GM12878 (cell line): ENCODE measurements at regions not wholly inside any gene's neighbourhood (a gene's known extent, or its start where the extent isn't known, plus 50 kb on each side); places are given as distances from the start of the nearest gene placed in this dataset.

ENCODE experiments used
- ATAC-seq: fragments of 200-7000 bp; cut with Tn5 transposase; 3 replicates; pipeline ENCODE4 v1.9.1; 2020; ENCODE audit warnings: mild to moderate bottlenecking, moderate library complexity
- BruUV-seq: library from RNA; stranded (reverse); fragments of 400-500 nt; replicated peaks from 2 replicates; lab custom pipeline; 2021; lab: Mats Ljungman, UMichigan
- CTCF ChIA-PET: fragments of 300-600 bp; sonication (Branson Sonifier 250); formaldehyde crosslinking; extraction: SDS; loops from one replicate; lab custom pipeline; 2021; ENCODE audit warnings: inconsistent platforms; lab: Yijun Ruan, JAX
- POLR2A ChIA-PET: fragments of 350-600 bp; formaldehyde crosslinking; extraction: SDS; loops from one replicate; lab custom pipeline; 2021; ENCODE audit warnings: inconsistent platforms; lab: Charles Lee
- RAD21 ChIA-PET: fragments of 300-600 bp; sonication (Branson Sonifier 250); formaldehyde crosslinking; loops from one replicate; lab custom pipeline; 2023; ENCODE audit warnings: antibody characterized with exemption; ENCODE audit not compliant: unreplicated experiment; lab: Charles Lee
- SMC1A ChIA-PET: fragments of 300-600 bp; sonication (Branson Sonifier 250); formaldehyde crosslinking; loops from one replicate; lab custom pipeline; 2023; ENCODE audit not compliant: unreplicated experiment, uncharacterized antibody; lab: Charles Lee
- DNase-seq: peaks from one replicate; pipeline ENCODE4 v3.0.0-alpha.2; 2011; ENCODE audit warnings: low read depth, low spot score
- FAIRE-seq: peaks from 3 replicates; lab custom pipeline; 2011; peaks lifted over from hg19 to GRCh38; lab: Jason Lieb, UNC
- H2AFZ ChIP-seq: 2 replicates; pipeline ENCODE4 v1.6.0; 2011; ENCODE audit warnings: low read depth, low read length, control low read depth; ENCODE audit not compliant: control insufficient read depth
- H3K27ac ChIP-seq: 2 replicates; pipeline ENCODE4 v1.5.1; 2011; ENCODE audit warnings: control low read depth; ENCODE audit not compliant: control insufficient read depth, insufficient read depth
- H3K27me3 ChIP-seq, 2 experiments: replicated peaks in 1 of 2; 2 replicates each; pipeline versions ENCODE4 v1.6.0 to v1.6.1; 2011; ENCODE audit warnings: low read length in 1 of 2; ENCODE audit not compliant: control insufficient read depth in 2 of 2, insufficient read depth in 2 of 2
- H3K36me3 ChIP-seq, 2 experiments: 2 replicates each; pipeline ENCODE4 v1.5.1; 2011; ENCODE audit warnings: low read length in 1 of 2; ENCODE audit not compliant: control insufficient read depth in 2 of 2, insufficient read depth in 2 of 2
- H3K4me1 ChIP-seq: 2 replicates; pipeline ENCODE4 v1.6.1; 2011; ENCODE audit warnings: mild to moderate bottlenecking, low read length, moderate library complexity, mixed read lengths; ENCODE audit not compliant: control insufficient read depth, insufficient read depth
- H3K4me2 ChIP-seq: 2 replicates; pipeline ENCODE4 v1.6.0; 2011; ENCODE audit warnings: control low read depth; ENCODE audit not compliant: control insufficient read depth, insufficient read depth
- H3K4me3 ChIP-seq: fragments of 200-600 bp; sonication (generic); 2 replicates; pipeline ENCODE4 v1.5.1; 2016
- H3K79me2 ChIP-seq: 2 replicates; pipeline ENCODE4 v1.6.0; 2011; ENCODE audit warnings: low read length; ENCODE audit not compliant: control insufficient read depth, insufficient read depth
- H3K9ac ChIP-seq: 2 replicates; pipeline ENCODE4 v1.8.0; 2011; ENCODE audit warnings: low read length, control low read depth, mixed read lengths; ENCODE audit not compliant: control insufficient read depth, insufficient read depth
- H3K9me3 ChIP-seq: replicated peaks from 3 replicates; pipeline ENCODE4 v1.5.1; 2011; ENCODE audit warnings: mild to moderate bottlenecking, low read length; ENCODE audit not compliant: control insufficient read depth, insufficient read depth
- H4K20me1 ChIP-seq: 2 replicates; pipeline ENCODE4 v1.6.0; 2011; ENCODE audit not compliant: control insufficient read depth, insufficient read depth
- ATF3 ChIP-seq: IDR thresholded peaks from 2 replicates; pipeline ENCODE4 v1.6.1; 2011; ENCODE audit warnings: low read depth, mild to moderate bottlenecking, low read length, moderate library complexity, borderline replicate concordance; ENCODE audit errors: extremely low read depth
- EGR1 ChIP-seq, 2 experiments: IDR thresholded peaks; 1 replicate in 1 of 2; 2 replicates in 1 of 2; pipeline ENCODE4 v1.6.1; 2011 to 2012; ENCODE audit warnings: low read depth in 2 of 2, low read length in 2 of 2, borderline replicate concordance in 1 of 2, mild to moderate bottlenecking in 1 of 2, moderate library complexity in 1 of 2
- EP300 ChIP-seq, 2 experiments: fragments of 150-350 bp in 1 of 2; IDR thresholded peaks; 2 replicates each; pipeline ENCODE4 v1.6.1; 2011 to 2012; ENCODE audit warnings: low read depth in 2 of 2, low read length in 2 of 2, borderline replicate concordance in 1 of 2, improper control_type of control experiment in 1 of 2, inconsistent platforms in 1 of 2; ENCODE audit not compliant: control insufficient read depth in 1 of 2
- IRF4 ChIP-seq: IDR thresholded peaks from 2 replicates; pipeline ENCODE4 v1.6.1; 2011; ENCODE audit warnings: low read depth, low read length
- LARP7 ChIP-seq: fragments of 450-650 bp; IDR thresholded peaks from 2 replicates; pipeline ENCODE4 v1.6.1; 2017; ENCODE audit warnings: mild to moderate bottlenecking
- NFXL1 ChIP-seq: fragments of 450-650 bp; IDR thresholded peaks from 2 replicates; pipeline ENCODE4 v1.6.1; 2017; ENCODE audit warnings: antibody characterized with exemption, mild to moderate bottlenecking, borderline replicate concordance
- SMARCA5 ChIP-seq: fragments of 450-650 bp; IDR thresholded peaks from 2 replicates; pipeline ENCODE4 v1.6.1; 2017; ENCODE audit warnings: mild to moderate bottlenecking
- WRNIP1 ChIP-seq: IDR thresholded peaks from 2 replicates; pipeline ENCODE4 v1.6.1; 2011; ENCODE audit warnings: low read depth, low read length, improper control_type of control experiment, borderline replicate concordance
- ZNF274 ChIP-seq: IDR thresholded peaks from one replicate; pipeline ENCODE4 v1.8.0; 2011; ENCODE audit not compliant: insufficient read length, insufficient read depth
- ZNF622 ChIP-seq: fragments of 450-650 bp; IDR thresholded peaks from 2 replicates; pipeline ENCODE4 v1.6.1; 2017; ENCODE audit warnings: mild to moderate bottlenecking, inconsistent platforms
- whole genome bisulfite sequencing: methylation state at CpG from one replicate; pipeline ENCODE4 v1.1.6; 2016; ENCODE audit warnings: low lambda C conversion rate; ENCODE audit not compliant: insufficient replicate concordance, insufficient coverage; ENCODE audit errors: missing lambda C conversion rate; 5-methylcytosine and 5-hydroxymethylcytosine counted together
- in situ Hi-C: fragments of 300-500 bp; cut with MboI; formaldehyde crosslinking; loops from 9 replicates; pipeline ENCODE4 v1.14.3; 2018; ENCODE audit warnings: mixed read lengths
- intact Hi-C: fragments of 100-400 bp; cut with micrococcal nuclease; formaldehyde crosslinking; loops from one replicate; pipeline ENCODE4 v1.14.2; 2022; ENCODE audit not compliant: unreplicated experiment
- TF ChIP-seq, protein P1 (sequence below): IDR thresholded peaks from 2 replicates; pipeline ENCODE4 v1.6.1; 2011; ENCODE audit warnings: borderline replicate concordance, low read depth, mild to moderate bottlenecking, moderate library complexity, low read length; ENCODE audit not compliant: insufficient read depth, poor library complexity, severe bottlenecking

GRCh38 chr15:26084771-26085170 is 221.6 kb upstream of the ATP10A start (continued):
- TF ChIP-seq, protein P1, sequence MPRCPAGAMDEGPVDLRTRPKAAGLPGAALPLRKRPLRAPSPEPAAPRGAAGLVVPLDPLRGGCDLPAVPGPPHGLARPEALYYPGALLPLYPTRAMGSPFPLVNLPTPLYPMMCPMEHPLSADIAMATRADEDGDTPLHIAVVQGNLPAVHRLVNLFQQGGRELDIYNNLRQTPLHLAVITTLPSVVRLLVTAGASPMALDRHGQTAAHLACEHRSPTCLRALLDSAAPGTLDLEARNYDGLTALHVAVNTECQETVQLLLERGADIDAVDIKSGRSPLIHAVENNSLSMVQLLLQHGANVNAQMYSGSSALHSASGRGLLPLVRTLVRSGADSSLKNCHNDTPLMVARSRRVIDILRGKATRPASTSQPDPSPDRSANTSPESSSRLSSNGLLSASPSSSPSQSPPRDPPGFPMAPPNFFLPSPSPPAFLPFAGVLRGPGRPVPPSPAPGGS = no peak
- no peak for TF ChIP-seq ATF3
- TF ChIP-seq WRNIP1 = no peak
- no peak for TF ChIP-seq IRF4
- TF ChIP-seq ZNF274 = no peak
- TF ChIP-seq LARP7 = no peak
- no peak for TF ChIP-seq EP300 (IDR thresholded peaks at IDR 0.05; ENCODE audit: borderline replicate concordance in 1 of 2, control insufficient read depth in 1 of 2, low read depth in 2 of 2, low read length in 2 of 2)
- no peak for TF ChIP-seq ZNF622
- no peak for TF ChIP-seq EGR1 (IDR thresholded peaks at IDR 0.05; ENCODE audit: borderline replicate concordance in 1 of 2, low read depth in 2 of 2, low read length in 2 of 2)
- no peak for TF ChIP-seq SMARCA5

- no peak for DNase-seq
- Histone ChIP-seq H3K4me3 (no peak overlapping the region), H3K27ac (no peak overlapping the region), H3K4me1 (no peaks in the 10 kb centered on the region), H3K4me2 (no peak overlapping the region), H2AFZ (no peak overlapping the region), H3K36me3 (no peaks in the 10 kb centered on the region), H3K27me3 (no peaks in the 10 kb centered on the region), H3K9me3 (no peaks in the 10 kb centered on the region; the same call in 2 of the 3 replicates), H3K79me2 (no peaks in the 10 kb centered on the region), H4K20me1 (no peaks in the 10 kb centered on the region), H3K9ac (no peak overlapping the region)
- RAD21 ChIA-PET = no interaction called here
- BruUV-seq = no TSS peak
- ATAC-seq = no peak
- SMC1A ChIA-PET = no interaction called here
- POLR2A ChIA-PET = no interaction called here
- TF ChIP-seq NFXL1 = no peak
- no peak for FAIRE-seq
- CTCF ChIA-PET = no interaction called here
- intact Hi-C loops = no loop called here
- in situ Hi-C loops = loop anchor here (25.0 kb wide), 2 partner anchors 322 to 872 kb away; no protein-coding TSS in a partner anchor
- WGBS = 16% methylated on average over 2 of the region's 2 CpGs
Observed at GRCh38 chr15:26083896-26084295, 220.8 kb upstream of the ATP10A start.
